ENCODE measurements at regions not wholly inside any gene's neighbourhood (a gene's known extent, or its start where the extent isn't known, plus 50 kb on each side); places are given as distances from the start of the nearest gene placed in this dataset.

- no peaks in the 10 kb centered on the region for H3K36me3 ChIP-seq (ENCODE audit: control insufficient read depth in 4 of 4, insufficient read depth in 3 of 4, low read depth in 1 of 4, low read length in 3 of 4)
- no peak for DNase-seq (ENCODE audit: low spot score)
- no peak for TF ChIP-seq HNF4G (IDR thresholded peaks at IDR 0.05)
- TF ChIP-seq HNF4A (conservative IDR thresholded peaks at IDR 0.05): no peak
- no peak for TF ChIP-seq GABPA (IDR thresholded peaks at IDR 0.05 in 1 of 2, conservative IDR thresholded peaks at IDR 0.05 in 1 of 2)
- no peak for TF ChIP-seq ATF3 (IDR thresholded peaks at IDR 0.05)
- no peak for TF ChIP-seq RAD21 (IDR thresholded peaks at IDR 0.05)
- TF ChIP-seq SP1 (IDR thresholded peaks at IDR 0.05): no peak
- 95% methylated on average over 5 of the region's 5 CpGs for WGBS
- H3K9ac ChIP-seq (ENCODE audit: low read depth in 1 of 2, low read length in 2 of 2): no peak overlapping the region
- no peaks in the 10 kb centered on the region for H3K27me3 ChIP-seq (ENCODE audit: control insufficient read depth in 4 of 4, insufficient read depth in 4 of 4, low read length in 3 of 4)
- H3K4me1 ChIP-seq (ENCODE audit: control insufficient read depth in 4 of 4, insufficient read depth in 4 of 4, low read length in 3 of 4): no peaks in the 10 kb centered on the region
- peaks cover 0 to 8% (median 2%) of the 10 kb centered on the region in 4 donors for H3K9me3 ChIP-seq (ENCODE audit: control insufficient read depth in 4 of 4, low read length in 3 of 4)
- H3K4me3 ChIP-seq (ENCODE audit: low read depth in 1 of 3, low read length in 3 of 3): no peak overlapping the region
- no peak overlapping the region for H3K27ac ChIP-seq (ENCODE audit: low read depth in 1 of 2, low read length in 2 of 2)
Measured at GRCh38 chr3:124303305-124303910, 311.5 kb upstream of the ROPN1 start.

GRCh38 chr3:124306665-124307064 is 314.7 kb upstream of the ROPN1 start:
- no peaks in the 10 kb centered on the region for H3K4me1 ChIP-seq (ENCODE audit: control insufficient read depth in 4 of 4, insufficient read depth in 4 of 4, low read length in 3 of 4)
- no peak overlapping the region for H3K4me3 ChIP-seq (ENCODE audit: low read depth in 1 of 3, low read length in 3 of 3)
- no peaks in the 10 kb centered on the region for H3K36me3 ChIP-seq (ENCODE audit: control insufficient read depth in 4 of 4, insufficient read depth in 3 of 4, low read depth in 1 of 4, low read length in 3 of 4)
- DNase-seq (ENCODE audit: low spot score): no peak
- H3K9me3 ChIP-seq (ENCODE audit: control insufficient read depth in 4 of 4, low read length in 3 of 4): peaks cover 0 to 8% (median 2%) of the 10 kb centered on the region in 4 donors
- no peak overlapping the region for H3K27ac ChIP-seq (ENCODE audit: low read depth in 1 of 2, low read length in 2 of 2)
- no peak overlapping the region for H3K9ac ChIP-seq (ENCODE audit: low read depth in 1 of 2, low read length in 2 of 2)
- H3K27me3 ChIP-seq (ENCODE audit: control insufficient read depth in 4 of 4, insufficient read depth in 4 of 4, low read length in 3 of 4): no peaks in the 10 kb centered on the region
- TF ChIP-seq TAF1 (conservative IDR thresholded peaks at IDR 0.05) (no peak), MAX (IDR thresholded peaks at IDR 0.05) (no peak), EGR1 (IDR thresholded peaks at IDR 0.05; ENCODE audit: low read depth in 2 of 2) (no peak), HNF4G (IDR thresholded peaks at IDR 0.05) (no peak), ATF3 (IDR thresholded peaks at IDR 0.05) (no peak), RXRA (IDR thresholded peaks at IDR 0.05) (no peak), RAD21 (IDR thresholded peaks at IDR 0.05) (no peak), REST (IDR thresholded peaks at IDR 0.05) (no peak), CTCF (IDR thresholded peaks at IDR 0.05; ENCODE audit: low read depth, low read length, missing input control) (no peak), FOXA1 (IDR thresholded peaks at IDR 0.05) (no peak), YY1 (IDR thresholded peaks at IDR 0.05) (no peak), ZBTB33 (IDR thresholded peaks at IDR 0.05) (no peak), FOXA2 (IDR thresholded peaks at IDR 0.05) (no peak), GABPA (IDR thresholded peaks at IDR 0.05 in 1 of 2, conservative IDR thresholded peaks at IDR 0.05 in 1 of 2) (no peak), HNF4A (conservative IDR thresholded peaks at IDR 0.05) (no peak), JUND (IDR thresholded peaks at IDR 0.05) (no peak), NR2F2 (IDR thresholded peaks at IDR 0.05) (no peak)

Measured in liver (tissue), 8 donors.